IMR-90 (cell line): ENCODE measurements at regions not wholly inside any gene's neighbourhood (a gene's known extent, or its start where the extent isn't known, plus 50 kb on each side); places are given as distances from the start of the nearest gene placed in this dataset.

Source experiments
- ATAC-seq: fragments of 200-7000 bp; cut with Tn5 transposase; 2 replicates; pipeline ENCODE4 v1.9.1; 2020; ENCODE audit warnings: low read depth, mild to moderate bottlenecking, moderate library complexity
- BruUV-seq: library from RNA; stranded (reverse); fragments of 400-500 nt; replicated peaks from 2 replicates; lab custom pipeline; 2021; lab: Mats Ljungman, UMichigan
- CTCF ChIA-PET: fragments of 300-600 bp; formaldehyde crosslinking; extraction: SDS; loops from one replicate; lab custom pipeline; 2021; ENCODE audit warnings: antibody characterized with exemption; lab: Yijun Ruan, JAX
- POLR2A ChIA-PET: fragments of 300-600 bp; sonication (Branson Sonifier 250); formaldehyde crosslinking; loops from one replicate; lab custom pipeline; 2022; ENCODE audit warnings: antibody characterized with exemption; ENCODE audit not compliant: unreplicated experiment; lab: Charles Lee
- DNase-seq: peaks from one replicate; pipeline ENCODE4 v3.0.0; 2013
- H2AFZ ChIP-seq: replicated peaks from 2 replicates; pipeline ENCODE3; 2013; ENCODE audit warnings: low read length, mild to moderate bottlenecking; ENCODE audit not compliant: poor library complexity
- H2AK5ac ChIP-seq: 2 replicates; pipeline ENCODE4 v1.6.1; 2013; ENCODE audit warnings: low read depth, low read length, inconsistent platforms
- H2AK9ac ChIP-seq: replicated peaks from 2 replicates; pipeline ENCODE3; 2013; ENCODE audit warnings: mild to moderate bottlenecking, low read depth, low read length, moderate library complexity; ENCODE audit not compliant: poor library complexity
- H2BK120ac ChIP-seq: 2 replicates; pipeline ENCODE4 v1.6.1; 2013; ENCODE audit warnings: low read depth, low read length, inconsistent platforms
- H2BK15ac ChIP-seq: 3 replicates; pipeline ENCODE4 v1.6.1; 2013; ENCODE audit warnings: low read depth, low read length, inconsistent platforms
- H2BK20ac ChIP-seq: 2 replicates; pipeline ENCODE4 v1.6.1; 2013; ENCODE audit warnings: low read depth, mild to moderate bottlenecking, inconsistent platforms, low read length, moderate library complexity
- H2BK5ac ChIP-seq: 2 replicates; pipeline ENCODE4 v1.6.1; 2013; ENCODE audit warnings: mild to moderate bottlenecking, low read depth, low read length, inconsistent platforms; ENCODE audit not compliant: poor library complexity, severe bottlenecking
- H3K14ac ChIP-seq: replicated peaks from 2 replicates; pipeline ENCODE4 v1.6.1; 2013; ENCODE audit warnings: low read depth, low read length, inconsistent platforms
- H3K18ac ChIP-seq: 2 replicates; pipeline ENCODE4 v1.6.1; 2013; ENCODE audit warnings: low read depth, low read length, control low read depth
- H3K23ac ChIP-seq: 2 replicates; pipeline ENCODE4 v1.6.1; 2013; ENCODE audit warnings: low read depth, low read length, inconsistent platforms
- H3K27ac ChIP-seq: 2 replicates; pipeline ENCODE4 v1.5.1; 2013; ENCODE audit warnings: mild to moderate bottlenecking, control low read depth, low read length; ENCODE audit not compliant: insufficient read depth
- H3K27me3 ChIP-seq: 2 replicates; pipeline ENCODE4 v1.6.1; 2013; ENCODE audit warnings: low read length; ENCODE audit not compliant: control insufficient read depth, insufficient read depth
- H3K36me3 ChIP-seq: 2 replicates; pipeline ENCODE4 v1.6.1; 2013; ENCODE audit warnings: low read length, mixed read lengths; ENCODE audit not compliant: control insufficient read depth, insufficient read depth
- H3K4ac ChIP-seq: 2 replicates; pipeline ENCODE4 v1.6.1; 2013; ENCODE audit warnings: low read depth, low read length, inconsistent platforms
- H3K4me1 ChIP-seq: 2 replicates; pipeline ENCODE4 v1.6.1; 2013; ENCODE audit warnings: low read length, mixed read lengths; ENCODE audit not compliant: control insufficient read depth, insufficient read depth
- H3K4me2 ChIP-seq: 2 replicates; pipeline ENCODE4 v1.6.1; 2013; ENCODE audit warnings: low read depth, mild to moderate bottlenecking, control low read depth, low read length, moderate library complexity
- H3K4me3 ChIP-seq: 2 replicates; pipeline ENCODE4 v1.5.1; 2013; ENCODE audit warnings: low read depth, mild to moderate bottlenecking, control low read depth, low read length, moderate library complexity; ENCODE audit not compliant: insufficient read depth
- H3K56ac ChIP-seq: 2 replicates; pipeline ENCODE4 v1.6.1; 2013; ENCODE audit warnings: low read length, inconsistent platforms; ENCODE audit not compliant: insufficient read depth; ENCODE audit errors: extremely low read depth
- H3K79me1 ChIP-seq, 2 experiments: 2 replicates each; pipeline ENCODE4 v1.6.1; 2013; ENCODE audit warnings: low read length in 2 of 2, inconsistent platforms in 1 of 2, low read depth in 1 of 2
- H3K9ac ChIP-seq: 2 replicates; pipeline ENCODE4 v1.6.1; 2013; ENCODE audit warnings: low read depth, low read length, control low read depth
- H3K9me1 ChIP-seq: 2 replicates; pipeline ENCODE4 v1.6.1; 2013; ENCODE audit warnings: low read length, inconsistent platforms; ENCODE audit not compliant: insufficient read depth
- H3K9me3 ChIP-seq: 2 replicates; pipeline ENCODE4 v1.6.1; 2013; ENCODE audit warnings: low read length; ENCODE audit not compliant: control insufficient read depth, insufficient read depth
- H4K20me1 ChIP-seq: 2 replicates; pipeline ENCODE4 v1.6.1; 2013; ENCODE audit warnings: low read length, inconsistent platforms; ENCODE audit not compliant: insufficient read depth
- H4K5ac ChIP-seq: 2 replicates; pipeline ENCODE4 v1.6.1; 2013; ENCODE audit warnings: mild to moderate bottlenecking, low read depth, low read length, control low read depth
- H4K8ac ChIP-seq, 2 experiments: 2 replicates each; pipeline ENCODE4 v1.6.1; 2013; ENCODE audit warnings: low read depth in 2 of 2, low read length in 2 of 2, control low read depth in 1 of 2, inconsistent platforms in 1 of 2
- H4K91ac ChIP-seq: 2 replicates; pipeline ENCODE4 v1.6.1; 2013; ENCODE audit warnings: low read depth, low read length, inconsistent platforms; ENCODE audit not compliant: insufficient read depth
- BHLHE40 ChIP-seq: fragments of 150-350 bp; IDR thresholded peaks from 2 replicates; pipeline ENCODE4 v1.6.1; 2016; ENCODE audit warnings: mild to moderate bottlenecking, low read depth, low read length
- CEBPB ChIP-seq: IDR thresholded peaks from 2 replicates; pipeline ENCODE4 v1.6.1; 2012; ENCODE audit warnings: low read depth, low read length, improper control_type of control experiment
- CHD1 ChIP-seq: IDR thresholded peaks from 2 replicates; pipeline ENCODE4 v1.6.1; 2012; ENCODE audit warnings: low read depth, low read length, improper control_type of control experiment
- CTCF ChIP-seq: conservative IDR thresholded peaks from 2 replicates; pipeline ENCODE4 v1.5.1; 2012; ENCODE audit warnings: mild to moderate bottlenecking, low read depth, low read length, improper control_type of control experiment
- FOS ChIP-seq: fragments of 150-350 bp; IDR thresholded peaks from 2 replicates; pipeline ENCODE4 v1.6.1; 2016; ENCODE audit warnings: low read depth, low read length
- MAFK ChIP-seq: IDR thresholded peaks from 2 replicates; pipeline ENCODE4 v1.6.1; 2012; ENCODE audit warnings: low read depth, low read length, improper control_type of control experiment
- MXI1 ChIP-seq: IDR thresholded peaks from 2 replicates; pipeline ENCODE4 v1.6.1; 2012; ENCODE audit warnings: low read depth, mild to moderate bottlenecking, low read length, moderate library complexity, borderline replicate concordance
- POLR2A ChIP-seq: IDR thresholded peaks from 2 replicates; pipeline ENCODE4 v1.6.1; 2012; ENCODE audit warnings: mild to moderate bottlenecking, low read depth, low read length
- RAD21 ChIP-seq: IDR thresholded peaks from 2 replicates; pipeline ENCODE4 v1.6.1; 2012; ENCODE audit warnings: low read length, improper control_type of control experiment
- RCOR1 ChIP-seq: IDR thresholded peaks from 2 replicates; pipeline ENCODE4 v1.6.1; 2012; ENCODE audit warnings: mild to moderate bottlenecking, low read length, improper control_type of control experiment; ENCODE audit not compliant: insufficient replicate concordance
- RFX5 ChIP-seq: IDR thresholded peaks from 2 replicates; pipeline ENCODE4 v1.8.0; 2012; ENCODE audit warnings: low read depth, mild to moderate bottlenecking, low read length, moderate library complexity
- SMC3 ChIP-seq: fragments of 150-350 bp; IDR thresholded peaks from 2 replicates; pipeline ENCODE4 v1.6.1; 2016; ENCODE audit warnings: low read depth, mild to moderate bottlenecking, antibody characterized with exemption, low read length, moderate library complexity
- USF2 ChIP-seq: fragments of 150-350 bp; IDR thresholded peaks from 2 replicates; pipeline ENCODE4 v1.6.1; 2017; ENCODE audit warnings: mild to moderate bottlenecking, antibody characterized with exemption, low read length, low read depth
- WGBS, 2 experiments: methylation state at CpG; one replicate each; pipeline versions ENCODE4 v1.1.5 to v1.1.7; 2013; ENCODE audit warnings: missing lambda C conversion rate in 2 of 2; ENCODE audit not compliant: insufficient read length in 1 of 2; ENCODE audit errors: extremely low coverage in 2 of 2; 5-methylcytosine and 5-hydroxymethylcytosine counted together
- dilution Hi-C: fragments of 300-500 bp; cut with HindIII; formaldehyde crosslinking; loops from one replicate; pipeline ENCODE4 v1.14.3; 2018; ENCODE audit warnings: low sequenced_read_pairs; ENCODE audit not compliant: unreplicated experiment
- in situ Hi-C: fragments of 300-500 bp; cut with MboI; formaldehyde crosslinking; loops from 3 replicates; pipeline ENCODE4 v1.14.3; 2019; ENCODE audit warnings: low sequenced_read_pairs, inconsistent platforms, mixed read lengths
- intact Hi-C: fragments of 100-400 bp; cut with micrococcal nuclease; formaldehyde crosslinking; loops from 2 replicates; pipeline ENCODE4 v1.10.0; 2022
- TF ChIP-seq, protein P1 (sequence below): fragments of 150-350 bp; IDR thresholded peaks from 2 replicates; pipeline ENCODE4 v1.6.1; 2016; ENCODE audit warnings: low read depth, mild to moderate bottlenecking, low read length, moderate library complexity, borderline replicate concordance

DNA sequence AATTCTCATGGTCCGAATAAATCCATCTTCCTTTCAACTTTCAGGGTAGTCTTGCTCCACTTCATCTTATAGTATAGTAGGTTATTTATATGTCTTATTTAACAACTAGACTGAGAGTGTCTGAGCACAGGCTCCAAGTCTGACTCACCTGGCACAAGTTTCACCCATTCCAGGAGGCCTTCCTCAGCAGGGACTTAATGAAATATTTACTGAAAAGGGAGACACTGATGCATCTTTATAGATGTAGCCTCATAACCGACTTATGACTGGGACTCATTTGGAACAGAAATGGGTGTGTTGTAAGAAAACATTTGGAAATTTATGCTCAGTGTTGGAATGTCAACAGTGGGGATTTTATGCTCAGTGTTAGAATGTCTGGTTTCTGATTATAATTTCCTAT lies 59.9 kb downstream of the CH25H start:
- Histone ChIP-seq H2BK15ac (peak overlapping the region; percentile 71; the same call in 1 of the 3 replicates), H2AK5ac (no peak overlapping the region), H3K4me3 (no peak overlapping the region), H2AFZ (no peak overlapping the region), H3K9me3 (peaks cover 2% of the 10 kb centered on the region; the same call in 1 of the 2 replicates), H4K20me1 (no peaks in the 10 kb centered on the region), H4K91ac (peak overlapping the region; percentile 82; the same call in 1 of the 2 replicates), H4K5ac (no peak overlapping the region), H3K14ac (no peak overlapping the region), H2BK20ac (0 out of 2 replicates have a peak overlapping the region, but pooled peaks have one; percentile 71), H3K9me1 (0 out of 2 replicates have a peak, but pooled peaks cover 2% of the 10 kb centered on the region), H3K79me1 (no peaks in the 10 kb centered on the region), H3K18ac (no peak overlapping the region), H3K27ac (peak overlapping the region; percentile 30; the same call in 1 of the 2 replicates), H2AK9ac (no peak overlapping the region), H3K9ac (no peak overlapping the region), H3K4ac (peak overlapping the region; percentile 67; the same call in 1 of the 2 replicates), H3K36me3 (no peaks in the 10 kb centered on the region), H3K27me3 (no peaks in the 10 kb centered on the region; the same call in 1 of the 2 replicates), H2BK120ac (peak overlapping the region; percentile 78; the same call in 1 of the 2 replicates), H3K23ac (no peak overlapping the region), H3K4me2 (no peak overlapping the region; the same call in 1 of the 2 replicates), H3K4me1 (peaks cover 3% of the 10 kb centered on the region; the same call in 1 of the 2 replicates), H4K8ac (no peak overlapping the region; a peak in 1 of 4 replicates), H3K56ac (no peak overlapping the region), H2BK5ac (peak overlapping the region; percentile 92)
- DNase-seq = peak; percentile 91
- no TSS peak for BruUV-seq
- TF ChIP-seq CHD1 (no peak), USF2 (no peak), MAFK (no peak), BHLHE40 (0 out of 2 replicates have a peak, but pooled peaks have one; percentile 28), RAD21 (no peak), CTCF (no peak), RCOR1 (no peak), POLR2A (no peak), SMC3 (no peak), MXI1 (no peak), FOS (0 out of 2 replicates have a peak, but pooled peaks have one; percentile 23), RFX5 (no peak), CEBPB (peak; percentile 6; the same call in 1 of the 2 replicates)
- TF ChIP-seq, protein P1, sequence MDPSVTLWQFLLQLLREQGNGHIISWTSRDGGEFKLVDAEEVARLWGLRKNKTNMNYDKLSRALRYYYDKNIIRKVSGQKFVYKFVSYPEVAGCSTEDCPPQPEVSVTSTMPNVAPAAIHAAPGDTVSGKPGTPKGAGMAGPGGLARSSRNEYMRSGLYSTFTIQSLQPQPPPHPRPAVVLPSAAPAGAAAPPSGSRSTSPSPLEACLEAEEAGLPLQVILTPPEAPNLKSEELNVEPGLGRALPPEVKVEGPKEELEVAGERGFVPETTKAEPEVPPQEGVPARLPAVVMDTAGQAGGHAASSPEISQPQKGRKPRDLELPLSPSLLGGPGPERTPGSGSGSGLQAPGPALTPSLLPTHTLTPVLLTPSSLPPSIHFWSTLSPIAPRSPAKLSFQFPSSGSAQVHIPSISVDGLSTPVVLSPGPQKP = no peak
- in situ Hi-C loops = no loop called here
- intact Hi-C loops = no loop called here
- no CpG with 5 or more reads among the region's 2 CpGs for WGBS, 2 experiments
- POLR2A ChIA-PET = no interaction called here
- CTCF ChIA-PET = no interaction called here
- ATAC-seq = peak; percentile 88
- dilution Hi-C loops = no loop called here
